HepG2 (cell line): ENCODE measurements at regions not wholly inside any gene's neighbourhood (a gene's known extent, or its start where the extent isn't known, plus 50 kb on each side); places are given as distances from the start of the nearest gene placed in this dataset.

Experiments
- CBFB ChIP-seq: sonication (generic); formaldehyde crosslinking; IDR thresholded peaks from 2 replicates; pipeline ENCODE4 v1.4.0; 2020; ENCODE audit warnings: missing genetic modification reagents
- RCOR2 ChIP-seq: IDR thresholded peaks from 2 replicates; pipeline ENCODE4 v1.6.1; 2016; ENCODE audit warnings: missing biosample characterization, missing genetic modification reagents
- RELA ChIP-seq: sonication (generic); formaldehyde crosslinking; IDR thresholded peaks from 2 replicates; pipeline ENCODE4 v1.4.0; 2020; ENCODE audit warnings: missing genetic modification reagents
- ZNF24 ChIP-seq: fragments of 450-650 bp; IDR thresholded peaks from 2 replicates; pipeline ENCODE4 v1.6.1; 2017; ENCODE audit warnings: antibody characterized with exemption, mild to moderate bottlenecking
- ZNF331 ChIP-seq: sonication (generic); formaldehyde crosslinking; IDR thresholded peaks from 2 replicates; pipeline ENCODE4 v1.4.0; 2020; ENCODE audit warnings: missing genetic modification reagents
- TF ChIP-seq, protein P1 (sequence below): sonication (generic); formaldehyde crosslinking; IDR thresholded peaks from 2 replicates; pipeline ENCODE4 v1.4.0; 2020; ENCODE audit warnings: mild to moderate bottlenecking, missing genetic modification reagents
- TF ChIP-seq, protein P2 (sequence below): sonication (generic); formaldehyde crosslinking; IDR thresholded peaks from 2 replicates; pipeline ENCODE4 v1.5.0; 2020; ENCODE audit warnings: mild to moderate bottlenecking, missing genetic modification reagents, moderate library complexity

DNA sequence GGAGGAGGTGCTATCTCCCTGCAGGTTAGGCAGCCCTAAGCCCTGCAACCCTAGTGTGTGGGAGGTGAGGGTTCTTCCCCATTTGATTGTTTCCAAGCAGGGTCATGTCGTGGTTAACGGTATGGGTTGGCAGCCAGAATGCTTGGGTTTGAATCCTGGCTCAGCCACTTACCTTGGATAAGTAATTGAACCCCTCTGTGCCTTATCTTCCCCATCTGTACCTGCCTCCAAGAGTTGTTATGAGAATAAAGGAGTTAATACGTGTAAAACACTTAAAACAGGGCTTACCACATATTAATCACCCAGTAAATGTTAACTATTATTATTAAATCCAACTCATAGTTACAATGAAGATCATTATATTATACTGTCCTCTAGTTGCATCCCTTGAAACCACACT, 52.2 kb upstream of the SPATA31E1 start:
- TF ChIP-seq, protein P1, sequence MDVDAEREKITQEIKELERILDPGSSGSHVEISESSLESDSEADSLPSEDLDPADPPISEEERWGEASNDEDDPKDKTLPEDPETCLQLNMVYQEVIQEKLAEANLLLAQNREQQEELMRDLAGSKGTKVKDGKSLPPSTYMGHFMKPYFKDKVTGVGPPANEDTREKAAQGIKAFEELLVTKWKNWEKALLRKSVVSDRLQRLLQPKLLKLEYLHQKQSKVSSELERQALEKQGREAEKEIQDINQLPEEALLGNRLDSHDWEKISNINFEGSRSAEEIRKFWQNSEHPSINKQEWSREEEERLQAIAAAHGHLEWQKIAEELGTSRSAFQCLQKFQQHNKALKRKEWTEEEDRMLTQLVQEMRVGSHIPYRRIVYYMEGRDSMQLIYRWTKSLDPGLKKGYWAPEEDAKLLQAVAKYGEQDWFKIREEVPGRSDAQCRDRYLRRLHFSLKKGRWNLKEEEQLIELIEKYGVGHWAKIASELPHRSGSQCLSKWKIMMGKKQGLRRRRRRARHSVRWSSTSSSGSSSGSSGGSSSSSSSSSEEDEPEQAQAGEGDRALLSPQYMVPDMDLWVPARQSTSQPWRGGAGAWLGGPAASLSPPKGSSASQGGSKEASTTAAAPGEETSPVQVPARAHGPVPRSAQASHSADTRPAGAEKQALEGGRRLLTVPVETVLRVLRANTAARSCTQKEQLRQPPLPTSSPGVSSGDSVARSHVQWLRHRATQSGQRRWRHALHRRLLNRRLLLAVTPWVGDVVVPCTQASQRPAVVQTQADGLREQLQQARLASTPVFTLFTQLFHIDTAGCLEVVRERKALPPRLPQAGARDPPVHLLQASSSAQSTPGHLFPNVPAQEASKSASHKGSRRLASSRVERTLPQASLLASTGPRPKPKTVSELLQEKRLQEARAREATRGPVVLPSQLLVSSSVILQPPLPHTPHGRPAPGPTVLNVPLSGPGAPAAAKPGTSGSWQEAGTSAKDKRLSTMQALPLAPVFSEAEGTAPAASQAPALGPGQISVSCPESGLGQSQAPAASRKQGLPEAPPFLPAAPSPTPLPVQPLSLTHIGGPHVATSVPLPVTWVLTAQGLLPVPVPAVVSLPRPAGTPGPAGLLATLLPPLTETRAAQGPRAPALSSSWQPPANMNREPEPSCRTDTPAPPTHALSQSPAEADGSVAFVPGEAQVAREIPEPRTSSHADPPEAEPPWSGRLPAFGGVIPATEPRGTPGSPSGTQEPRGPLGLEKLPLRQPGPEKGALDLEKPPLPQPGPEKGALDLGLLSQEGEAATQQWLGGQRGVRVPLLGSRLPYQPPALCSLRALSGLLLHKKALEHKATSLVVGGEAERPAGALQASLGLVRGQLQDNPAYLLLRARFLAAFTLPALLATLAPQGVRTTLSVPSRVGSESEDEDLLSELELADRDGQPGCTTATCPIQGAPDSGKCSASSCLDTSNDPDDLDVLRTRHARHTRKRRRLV, result no peak
- no peak for TF ChIP-seq RELA (CRISPR knock-in tag)
- TF ChIP-seq ZNF331, result no peak
- TF ChIP-seq, protein P2, sequence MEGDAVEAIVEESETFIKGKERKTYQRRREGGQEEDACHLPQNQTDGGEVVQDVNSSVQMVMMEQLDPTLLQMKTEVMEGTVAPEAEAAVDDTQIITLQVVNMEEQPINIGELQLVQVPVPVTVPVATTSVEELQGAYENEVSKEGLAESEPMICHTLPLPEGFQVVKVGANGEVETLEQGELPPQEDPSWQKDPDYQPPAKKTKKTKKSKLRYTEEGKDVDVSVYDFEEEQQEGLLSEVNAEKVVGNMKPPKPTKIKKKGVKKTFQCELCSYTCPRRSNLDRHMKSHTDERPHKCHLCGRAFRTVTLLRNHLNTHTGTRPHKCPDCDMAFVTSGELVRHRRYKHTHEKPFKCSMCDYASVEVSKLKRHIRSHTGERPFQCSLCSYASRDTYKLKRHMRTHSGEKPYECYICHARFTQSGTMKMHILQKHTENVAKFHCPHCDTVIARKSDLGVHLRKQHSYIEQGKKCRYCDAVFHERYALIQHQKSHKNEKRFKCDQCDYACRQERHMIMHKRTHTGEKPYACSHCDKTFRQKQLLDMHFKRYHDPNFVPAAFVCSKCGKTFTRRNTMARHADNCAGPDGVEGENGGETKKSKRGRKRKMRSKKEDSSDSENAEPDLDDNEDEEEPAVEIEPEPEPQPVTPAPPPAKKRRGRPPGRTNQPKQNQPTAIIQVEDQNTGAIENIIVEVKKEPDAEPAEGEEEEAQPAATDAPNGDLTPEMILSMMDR, result no peak
- no peak for TF ChIP-seq CBFB (CRISPR knock-in tag)
- no peak for TF ChIP-seq RCOR2
- TF ChIP-seq ZNF24, result no peak
